Gastrocnemius medialis (tissue), 4 donors: ENCODE measurements at regions not wholly inside any gene's neighbourhood (a gene's known extent, or its start where the extent isn't known, plus 50 kb on each side); places are given as distances from the start of the nearest gene placed in this dataset.
"Not testable (repeated sequence)": the region's sequence is repeated elsewhere in the genome, so short reads cannot be mapped to it uniquely, and the experiment has no call there.

Experiments used
- ATAC-seq, 2 donors: fragments of 150-250 bp; one replicate each; pipeline ENCODE4 v1.9.1; 2016
- DNase-seq, 2 donors: peaks; one replicate each; pipeline ENCODE4 v3.0.0-alpha.2; 2019
- H3K27ac ChIP-seq, 4 donors: fragments of 200-600 bp; sonication (generic); 1 replicate in 1 of 4; 2 replicates in 3 of 4; pipeline ENCODE4 v1.5.1; 2016 to 2018; ENCODE audit warnings: mild to moderate bottlenecking in 2 of 4, moderate library complexity in 1 of 4
- H3K27me3 ChIP-seq, 3 donors: fragments of 200-600 bp; sonication (generic) in 2 of 3; 1 replicate in 1 of 3; 2 replicates in 2 of 3; pipeline versions ENCODE4 v1.5.1 to v1.6.0; 2016 to 2019; ENCODE audit warnings: mild to moderate bottlenecking in 1 of 3, moderate library complexity in 1 of 3
- H3K36me3 ChIP-seq, 2 donors: fragments of 200-600 bp; sonication (generic) in 1 of 2; one replicate each; pipeline ENCODE4 v1.5.1; 2017 to 2018
- H3K4me1 ChIP-seq, 2 donors: fragments of 200-600 bp; sonication (generic) in 1 of 2; one replicate each; pipeline ENCODE4 v1.5.1; 2016 to 2017; ENCODE audit warnings: mild to moderate bottlenecking in 2 of 2
- H3K4me3 ChIP-seq, 4 donors: fragments of 200-600 bp; sonication (generic) in 3 of 4; 1 replicate in 1 of 4; 2 replicates in 3 of 4; pipeline ENCODE4 v1.5.1; 2016 to 2019; ENCODE audit warnings: mild to moderate bottlenecking in 2 of 4
- H3K9me3 ChIP-seq, 3 donors: fragments of 200-600 bp; sonication (generic) in 2 of 3; 1 replicate in 1 of 3; 2 replicates in 2 of 3; pipeline ENCODE4 v1.5.1; 2016 to 2019
- POLR2A ChIP-seq, 2 donors: fragments of 450-650 bp; IDR thresholded peaks; one replicate each; pipeline ENCODE4 v1.6.1; 2017; ENCODE audit warnings: antibody characterized with exemption in 2 of 2, mild to moderate bottlenecking in 2 of 2, moderate library complexity in 2 of 2
- in situ Hi-C, 4 donors: fragments of 200-750 bp; cut with MboI; loops; one replicate each; pipeline versions ENCODE4 v1.15.0 to v1.8.0; 2017; ENCODE audit warnings: low sequenced_read_pairs in 4 of 4
- intact Hi-C: fragments of 100-400 bp; cut with DNase I; formaldehyde crosslinking; loops from one replicate; pipeline ENCODE4 v1.15.1; 2023; ENCODE audit warnings: low total_unique reads
- TF ChIP-seq, protein P1 (sequence below), 5 experiments: fragments of 450-650 bp in 3 of 5; fragments of 200-600 bp in 2 of 5; sonication (generic) in 2 of 5; IDR thresholded peaks in 4 of 5; conservative IDR thresholded peaks in 1 of 5; 1 replicate in 4 of 5; 2 replicates in 1 of 5; pipeline ENCODE4 v1.5.1; 2016 to 2019; ENCODE audit warnings: antibody characterized with exemption in 5 of 5, mild to moderate bottlenecking in 3 of 5, moderate library complexity in 3 of 5

GRCh38 chr5:163165277-163165676 lies 272.1 kb upstream of the CCNG1 start:
- intact Hi-C loops, result no loop called here
- Histone ChIP-seq H3K4me3 (no peak overlapping the region), H3K4me1 (no peaks in the 10 kb centered on the region), H3K27me3 (no peaks in the 10 kb centered on the region), H3K27ac (no peak overlapping the region), H3K9me3 (no peaks in the 10 kb centered on the region), H3K36me3 (no peaks in the 10 kb centered on the region)
- TF ChIP-seq POLR2A (IDR thresholded peaks at IDR 0.05), result no peak
- TF ChIP-seq, protein P1, sequence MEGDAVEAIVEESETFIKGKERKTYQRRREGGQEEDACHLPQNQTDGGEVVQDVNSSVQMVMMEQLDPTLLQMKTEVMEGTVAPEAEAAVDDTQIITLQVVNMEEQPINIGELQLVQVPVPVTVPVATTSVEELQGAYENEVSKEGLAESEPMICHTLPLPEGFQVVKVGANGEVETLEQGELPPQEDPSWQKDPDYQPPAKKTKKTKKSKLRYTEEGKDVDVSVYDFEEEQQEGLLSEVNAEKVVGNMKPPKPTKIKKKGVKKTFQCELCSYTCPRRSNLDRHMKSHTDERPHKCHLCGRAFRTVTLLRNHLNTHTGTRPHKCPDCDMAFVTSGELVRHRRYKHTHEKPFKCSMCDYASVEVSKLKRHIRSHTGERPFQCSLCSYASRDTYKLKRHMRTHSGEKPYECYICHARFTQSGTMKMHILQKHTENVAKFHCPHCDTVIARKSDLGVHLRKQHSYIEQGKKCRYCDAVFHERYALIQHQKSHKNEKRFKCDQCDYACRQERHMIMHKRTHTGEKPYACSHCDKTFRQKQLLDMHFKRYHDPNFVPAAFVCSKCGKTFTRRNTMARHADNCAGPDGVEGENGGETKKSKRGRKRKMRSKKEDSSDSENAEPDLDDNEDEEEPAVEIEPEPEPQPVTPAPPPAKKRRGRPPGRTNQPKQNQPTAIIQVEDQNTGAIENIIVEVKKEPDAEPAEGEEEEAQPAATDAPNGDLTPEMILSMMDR (IDR thresholded peaks at IDR 0.05 in 4 of 5, conservative IDR thresholded peaks at IDR 0.05 in 1 of 5), result no peak
- no peak for DNase-seq
- ATAC-seq, result no peak
- in situ Hi-C loops, result no loop called here

DNA sequence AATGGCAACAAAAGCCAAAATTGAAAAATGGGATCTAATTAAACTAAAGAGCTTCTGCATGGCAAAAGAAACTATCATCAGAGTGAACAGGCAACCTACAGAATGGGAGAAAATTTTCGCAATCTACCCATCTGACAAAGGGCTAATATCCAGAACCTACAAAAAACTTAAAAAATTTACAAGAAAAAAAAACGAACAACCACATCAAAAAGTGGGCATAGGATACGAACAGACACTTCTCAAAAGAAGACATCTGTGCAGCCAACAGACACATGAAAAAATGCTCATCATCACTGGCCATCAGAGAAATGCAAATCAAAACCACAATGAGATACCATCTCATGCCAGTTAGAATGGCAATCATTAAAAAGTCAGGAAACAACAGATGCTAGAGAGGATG lies 267.2 kb upstream of the CCNG1 start:
- DNase-seq, H3K27me3 ChIP-seq, H3K9me3 ChIP-seq, H3K4me3 ChIP-seq, in situ Hi-C loops, ATAC-seq, H3K36me3 ChIP-seq, H3K27ac ChIP-seq, intact Hi-C loops, H3K4me1 ChIP-seq: not testable (repeated sequence)

DNA sequence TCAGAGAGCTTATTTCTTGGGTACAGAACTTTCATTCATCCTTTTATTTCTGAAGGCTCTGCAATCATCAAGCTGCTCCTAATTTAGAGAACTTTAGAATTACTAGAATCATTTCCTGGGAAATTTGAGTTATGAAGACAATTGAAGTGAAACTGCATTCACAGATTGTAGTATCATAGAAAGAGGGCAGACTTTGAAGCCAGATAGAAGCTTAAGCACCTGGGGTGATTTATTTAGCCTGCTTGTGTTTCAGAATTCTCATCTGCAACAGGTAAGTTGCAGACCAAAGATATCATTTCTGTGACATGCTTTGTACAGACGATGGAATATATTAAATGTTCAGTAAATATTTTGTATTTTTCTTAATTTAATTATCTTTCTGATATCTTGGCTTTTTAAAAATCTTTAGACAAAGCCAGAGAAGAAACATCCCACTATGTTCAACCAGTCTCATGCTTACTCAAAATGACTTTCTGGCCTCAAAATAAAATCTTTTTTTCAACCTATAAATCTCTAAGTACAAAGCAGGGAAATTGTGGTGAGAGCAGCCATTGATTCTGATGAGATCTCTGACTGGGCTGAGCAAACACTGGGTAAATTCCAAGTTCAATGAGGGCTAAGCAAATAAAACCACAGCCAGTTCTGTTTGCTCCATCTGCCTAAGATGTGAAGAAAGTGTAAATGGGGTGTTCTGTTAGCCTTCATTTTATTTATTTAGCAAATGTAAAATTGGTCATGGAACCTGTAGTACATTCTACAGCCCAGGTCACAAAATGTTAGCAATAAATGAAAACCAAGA lies 264.7 kb upstream of the CCNG1 start:
- DNase-seq, result no peak
- Histone ChIP-seq H3K4me3 (no peak overlapping the region), H3K4me1 (no peaks in the 10 kb centered on the region), H3K27me3 (no peaks in the 10 kb centered on the region), H3K9me3 (no peaks in the 10 kb centered on the region), H3K36me3 (no peaks in the 10 kb centered on the region), H3K27ac (no peak overlapping the region)
- no peak for ATAC-seq
- in situ Hi-C loops, result no loop called here
- intact Hi-C loops, result no loop called here
- TF ChIP-seq, protein P1 (IDR thresholded peaks at IDR 0.05 in 4 of 5, conservative IDR thresholded peaks at IDR 0.05 in 1 of 5), result no peak
- no peak for TF ChIP-seq POLR2A (IDR thresholded peaks at IDR 0.05)

GRCh38 chr5:163177971-163178370 lies 259.4 kb upstream of the CCNG1 start:
- H3K27me3 ChIP-seq, result no peaks in the 10 kb centered on the region
- no peak overlapping the region for H3K27ac ChIP-seq
- no peaks in the 10 kb centered on the region for H3K36me3 ChIP-seq
- intact Hi-C loops (no loop called here), in situ Hi-C loops (no loop called here)
- no peaks in the 10 kb centered on the region for H3K9me3 ChIP-seq
- DNase-seq, result no peak
- TF ChIP-seq, protein P1 (IDR thresholded peaks at IDR 0.05 in 4 of 5, conservative IDR thresholded peaks at IDR 0.05 in 1 of 5), result no peak
- TF ChIP-seq POLR2A (IDR thresholded peaks at IDR 0.05), result no peak
- no peak for ATAC-seq
- no peak overlapping the region for H3K4me3 ChIP-seq
- H3K4me1 ChIP-seq, result no peaks in the 10 kb centered on the region

DNA sequence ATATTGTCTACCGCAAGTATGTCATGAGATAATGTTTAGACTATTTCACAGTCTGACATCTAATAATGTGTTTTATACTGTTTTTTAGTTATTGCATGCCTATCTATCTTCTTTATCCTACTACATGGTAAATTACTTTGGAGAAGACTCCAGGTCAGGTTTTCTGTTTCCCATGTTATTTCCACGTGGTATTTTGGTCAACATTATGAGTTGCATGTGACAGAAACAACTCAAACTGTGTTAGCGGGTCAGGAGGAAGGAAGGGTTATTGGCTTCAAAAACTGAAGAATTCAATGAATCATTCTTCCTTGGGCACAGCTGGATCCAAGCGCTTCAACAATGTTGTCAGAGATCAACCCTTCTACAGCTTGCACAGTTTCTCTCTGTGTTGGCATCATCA lies 252.1 kb upstream of the CCNG1 start:
- ATAC-seq, result no peak
- Histone ChIP-seq H3K9me3 (no peaks in the 10 kb centered on the region), H3K27ac (no peak overlapping the region), H3K36me3 (no peaks in the 10 kb centered on the region), H3K4me3 (no peak overlapping the region), H3K4me1 (no peaks in the 10 kb centered on the region), H3K27me3 (no peaks in the 10 kb centered on the region)
- DNase-seq, result no peak
- intact Hi-C loops, result no loop called here
- in situ Hi-C loops, result no loop called here
- TF ChIP-seq, protein P1 (IDR thresholded peaks at IDR 0.05 in 4 of 5, conservative IDR thresholded peaks at IDR 0.05 in 1 of 5), result no peak
- no peak for TF ChIP-seq POLR2A (IDR thresholded peaks at IDR 0.05)
